OCI-LY1 (cell line): ENCODE measurements at regions not wholly inside any gene's neighbourhood (a gene's known extent, or its start where the extent isn't known, plus 50 kb on each side); places are given as distances from the start of the nearest gene placed in this dataset.

Source experiments
- H2AFZ ChIP-seq: fragments of 200-600 bp; sonication (generic), shearing (Covaris generic); 2 replicates; pipeline ENCODE4 v1.6.0; 2014; ENCODE audit warnings: antibody characterized with exemption, mild to moderate bottlenecking, low read length
- H3F3A ChIP-seq: fragments of 200-600 bp; sonication (generic), shearing (Covaris generic); 2 replicates; pipeline ENCODE4 v1.6.0; 2014; ENCODE audit warnings: mild to moderate bottlenecking, antibody characterized with exemption, low read length, moderate library complexity; ENCODE audit not compliant: insufficient read depth
- H3K27ac ChIP-seq: fragments of 200-600 bp; sonication (generic); 2 replicates; pipeline ENCODE4 v1.5.1; 2014; ENCODE audit warnings: low read length, mixed run types, mild to moderate bottlenecking, low read depth; ENCODE audit not compliant: poor library complexity, severe bottlenecking
- H3K27me3 ChIP-seq: fragments of 200-600 bp; sonication (generic); 2 replicates; pipeline ENCODE4 v1.6.0; 2014; ENCODE audit warnings: antibody characterized with exemption, mild to moderate bottlenecking, low read length, moderate library complexity; ENCODE audit not compliant: insufficient read depth
- H3K36me3 ChIP-seq: fragments of 200-600 bp; sonication (generic); 2 replicates; pipeline ENCODE4 v1.6.1; 2014; ENCODE audit warnings: mild to moderate bottlenecking, antibody characterized with exemption, low read length, moderate library complexity, mixed read lengths; ENCODE audit not compliant: insufficient read depth
- H3K4me1 ChIP-seq: fragments of 200-600 bp; sonication (generic); 2 replicates; pipeline ENCODE4 v1.5.1; 2014; ENCODE audit warnings: mild to moderate bottlenecking, low read length, moderate library complexity; ENCODE audit not compliant: insufficient read depth, severe bottlenecking
- H3K4me2 ChIP-seq: fragments of 200-600 bp; sonication (generic), shearing (Covaris generic); 2 replicates; pipeline ENCODE4 v1.6.1; 2014; ENCODE audit warnings: low read length
- H3K4me3 ChIP-seq: fragments of 200-600 bp; sonication (generic); 2 replicates; pipeline ENCODE4 v1.5.1; 2014; ENCODE audit warnings: low read length, low read depth, mild to moderate bottlenecking, mixed read lengths; ENCODE audit not compliant: poor library complexity, severe bottlenecking
- H3K79me2 ChIP-seq: fragments of 200-600 bp; shearing (Covaris generic); 2 replicates; pipeline ENCODE4 v1.6.1; 2016; ENCODE audit warnings: mixed run types, low read length, mixed read lengths; ENCODE audit not compliant: insufficient read depth
- H3K9ac ChIP-seq: fragments of 200-600 bp; sonication (generic), shearing (Covaris generic); 2 replicates; pipeline ENCODE4 v1.6.1; 2014; ENCODE audit warnings: mild to moderate bottlenecking, low read length, mixed read lengths
- H3K9me2 ChIP-seq: fragments of 200-600 bp; sonication (generic), shearing (Covaris generic); 2 replicates; pipeline ENCODE4 v1.6.1; 2014; ENCODE audit warnings: low read depth, mild to moderate bottlenecking, low read length, mixed read lengths
- H3K9me3 ChIP-seq: fragments of 200-600 bp; shearing (Covaris generic); 2 replicates; pipeline ENCODE4 v1.6.1; 2014; ENCODE audit warnings: low read length, mixed read lengths
- H4K20me1 ChIP-seq: fragments of 200-600 bp; sonication (generic), shearing (Covaris generic); 2 replicates; pipeline ENCODE4 v1.6.0; 2016; ENCODE audit warnings: mild to moderate bottlenecking, low read length; ENCODE audit not compliant: insufficient read depth
- EZH2 ChIP-seq: fragments of 200-600 bp; sonication (generic), shearing (Covaris generic); IDR thresholded peaks from 2 replicates; pipeline ENCODE4 v1.8.0; 2017; ENCODE audit warnings: borderline replicate concordance, mixed run types, mild to moderate bottlenecking, antibody characterized with exemption, low read length, moderate library complexity, mixed read lengths
- TF ChIP-seq, protein P1 (sequence below): fragments of 200-600 bp; sonication (generic), shearing (Covaris generic); IDR thresholded peaks from 2 replicates; pipeline ENCODE4 v1.5.1; 2017; ENCODE audit warnings: mild to moderate bottlenecking, antibody characterized with exemption, low read length, moderate library complexity, mixed read lengths

DNA sequence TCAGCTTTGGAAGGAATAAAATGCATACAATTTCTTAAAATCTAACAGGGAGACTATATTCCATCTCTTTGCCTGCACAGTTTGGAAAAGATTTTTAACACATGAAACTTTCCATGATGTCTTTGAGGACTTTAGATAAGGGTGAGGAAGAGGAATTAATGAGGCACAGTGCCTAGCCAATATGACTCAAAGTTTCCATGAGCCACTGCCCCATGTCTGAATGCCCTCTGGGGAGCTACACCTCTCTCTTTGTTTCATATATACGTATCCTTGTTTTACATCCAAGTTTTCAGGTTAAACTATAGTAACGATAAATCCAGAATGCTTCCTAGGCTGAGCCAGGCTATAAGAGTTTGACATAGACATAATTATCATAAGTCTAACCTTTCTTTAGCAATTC is 349.3 kb upstream of the TLE4 start:
- no peak overlapping the region for H2AFZ ChIP-seq
- no peak overlapping the region for H3K9ac ChIP-seq
- H3K4me1 ChIP-seq: no peaks in the 10 kb centered on the region
- H3K27ac ChIP-seq: no peak overlapping the region
- H4K20me1 ChIP-seq: no peaks in the 10 kb centered on the region
- no peaks in the 10 kb centered on the region for H3K27me3 ChIP-seq
- no peaks in the 10 kb centered on the region for H3K79me2 ChIP-seq
- H3K4me2 ChIP-seq: no peak overlapping the region
- H3K4me3 ChIP-seq: no peak overlapping the region
- no peaks in the 10 kb centered on the region for H3K9me3 ChIP-seq
- no peaks in the 10 kb centered on the region for H3K36me3 ChIP-seq
- TF ChIP-seq, protein P1, sequence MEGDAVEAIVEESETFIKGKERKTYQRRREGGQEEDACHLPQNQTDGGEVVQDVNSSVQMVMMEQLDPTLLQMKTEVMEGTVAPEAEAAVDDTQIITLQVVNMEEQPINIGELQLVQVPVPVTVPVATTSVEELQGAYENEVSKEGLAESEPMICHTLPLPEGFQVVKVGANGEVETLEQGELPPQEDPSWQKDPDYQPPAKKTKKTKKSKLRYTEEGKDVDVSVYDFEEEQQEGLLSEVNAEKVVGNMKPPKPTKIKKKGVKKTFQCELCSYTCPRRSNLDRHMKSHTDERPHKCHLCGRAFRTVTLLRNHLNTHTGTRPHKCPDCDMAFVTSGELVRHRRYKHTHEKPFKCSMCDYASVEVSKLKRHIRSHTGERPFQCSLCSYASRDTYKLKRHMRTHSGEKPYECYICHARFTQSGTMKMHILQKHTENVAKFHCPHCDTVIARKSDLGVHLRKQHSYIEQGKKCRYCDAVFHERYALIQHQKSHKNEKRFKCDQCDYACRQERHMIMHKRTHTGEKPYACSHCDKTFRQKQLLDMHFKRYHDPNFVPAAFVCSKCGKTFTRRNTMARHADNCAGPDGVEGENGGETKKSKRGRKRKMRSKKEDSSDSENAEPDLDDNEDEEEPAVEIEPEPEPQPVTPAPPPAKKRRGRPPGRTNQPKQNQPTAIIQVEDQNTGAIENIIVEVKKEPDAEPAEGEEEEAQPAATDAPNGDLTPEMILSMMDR: no peak
- H3K9me2 ChIP-seq: no peaks in the 10 kb centered on the region
- H3F3A ChIP-seq: no peaks in the 10 kb centered on the region

DNA sequence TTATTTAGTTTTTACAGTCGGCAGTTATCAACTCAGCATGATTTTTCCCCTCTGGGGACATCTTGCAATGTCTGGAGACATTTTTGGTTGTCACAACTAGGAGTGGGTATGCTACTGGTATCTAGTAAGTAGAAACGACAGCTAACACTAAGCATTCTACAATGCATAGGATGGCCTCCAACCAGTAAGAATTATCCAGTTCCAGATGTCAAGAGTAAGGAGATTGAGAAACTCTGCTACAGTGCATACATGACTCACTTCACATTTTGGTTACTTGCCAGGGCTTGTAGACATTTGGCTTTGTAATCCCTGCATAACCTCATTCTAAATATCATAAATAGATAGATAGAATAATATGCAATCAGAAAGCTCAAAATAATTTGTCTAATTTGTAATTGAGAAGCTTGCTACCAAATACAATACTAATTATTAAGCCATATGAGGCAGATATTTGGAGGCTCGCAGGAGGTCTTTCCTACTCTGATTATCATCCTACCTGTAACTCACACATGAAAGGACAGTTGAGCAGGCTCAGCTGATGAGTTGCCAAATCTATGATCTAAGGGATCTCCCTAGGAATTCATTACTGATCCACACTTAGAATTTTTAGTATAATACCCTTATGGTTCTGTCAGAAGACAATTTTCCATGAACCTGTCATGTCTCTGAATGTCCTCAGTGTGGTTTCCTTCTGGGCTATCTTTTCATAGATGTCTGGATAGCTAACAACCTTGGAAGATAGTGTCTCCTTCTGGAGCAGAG is 346.9 kb upstream of the TLE4 start:
- H3K9me2 ChIP-seq: no peaks in the 10 kb centered on the region
- no peaks in the 10 kb centered on the region for H3K27me3 ChIP-seq
- no peak for TF ChIP-seq EZH2
- TF ChIP-seq, protein P1: no peak
- no peaks in the 10 kb centered on the region for H3K79me2 ChIP-seq
- no peak overlapping the region for H3K4me2 ChIP-seq
- H3K36me3 ChIP-seq: no peaks in the 10 kb centered on the region
- H3K9me3 ChIP-seq: no peaks in the 10 kb centered on the region
- H2AFZ ChIP-seq: no peak overlapping the region
- H4K20me1 ChIP-seq: no peaks in the 10 kb centered on the region
- H3K4me1 ChIP-seq: no peaks in the 10 kb centered on the region
- no peak overlapping the region for H3K4me3 ChIP-seq
- no peak overlapping the region for H3K27ac ChIP-seq
- no peak overlapping the region for H3K9ac ChIP-seq
- H3F3A ChIP-seq: no peaks in the 10 kb centered on the region

DNA sequence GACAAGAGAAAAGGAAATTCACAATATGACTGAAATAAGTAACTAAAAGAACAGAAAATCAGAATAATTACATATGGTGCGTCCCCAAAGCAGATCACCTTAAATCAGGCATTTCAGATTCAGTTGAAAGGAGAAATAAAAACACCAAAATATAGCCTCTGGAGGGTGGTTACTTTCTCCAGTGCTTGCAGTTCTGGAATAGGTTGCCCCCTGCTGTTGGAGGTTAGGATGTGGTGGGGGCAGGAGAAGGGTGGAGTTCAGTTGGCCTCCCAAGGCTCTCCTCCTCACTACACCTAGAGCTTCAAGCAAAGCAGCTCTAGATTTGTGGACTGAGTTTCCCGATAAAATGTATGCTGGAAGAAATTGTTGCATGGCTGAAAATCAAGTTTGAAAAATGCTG is 338.2 kb upstream of the TLE4 start:
- Histone ChIP-seq H3K4me1 (no peaks in the 10 kb centered on the region), H4K20me1 (no peaks in the 10 kb centered on the region), H3K4me2 (no peak overlapping the region), H3K27ac (no peak overlapping the region), H3F3A (no peaks in the 10 kb centered on the region), H3K9me3 (no peaks in the 10 kb centered on the region), H3K27me3 (no peaks in the 10 kb centered on the region), H3K4me3 (no peak overlapping the region), H3K36me3 (no peaks in the 10 kb centered on the region), H3K79me2 (no peaks in the 10 kb centered on the region), H3K9me2 (no peaks in the 10 kb centered on the region), H2AFZ (no peak overlapping the region), H3K9ac (no peak overlapping the region)
- no peak for TF ChIP-seq EZH2
- TF ChIP-seq, protein P1: peak; percentile 46; the same call in 1 of the 2 replicates
